ENCODE measurements at regions not wholly inside any gene's neighbourhood (a gene's known extent, or its start where the extent isn't known, plus 50 kb on each side); places are given as distances from the start of the nearest gene placed in this dataset.

- no peak for DNase-seq (ENCODE audit: low read depth, low spot score)
- H3K4me3 ChIP-seq (ENCODE audit: low read depth, low read length), result no peak overlapping the region
- H3K9me3 ChIP-seq (ENCODE audit: control insufficient read depth, insufficient read depth, low read length), result no peaks in the 10 kb centered on the region
- TF ChIP-seq, protein P1, sequence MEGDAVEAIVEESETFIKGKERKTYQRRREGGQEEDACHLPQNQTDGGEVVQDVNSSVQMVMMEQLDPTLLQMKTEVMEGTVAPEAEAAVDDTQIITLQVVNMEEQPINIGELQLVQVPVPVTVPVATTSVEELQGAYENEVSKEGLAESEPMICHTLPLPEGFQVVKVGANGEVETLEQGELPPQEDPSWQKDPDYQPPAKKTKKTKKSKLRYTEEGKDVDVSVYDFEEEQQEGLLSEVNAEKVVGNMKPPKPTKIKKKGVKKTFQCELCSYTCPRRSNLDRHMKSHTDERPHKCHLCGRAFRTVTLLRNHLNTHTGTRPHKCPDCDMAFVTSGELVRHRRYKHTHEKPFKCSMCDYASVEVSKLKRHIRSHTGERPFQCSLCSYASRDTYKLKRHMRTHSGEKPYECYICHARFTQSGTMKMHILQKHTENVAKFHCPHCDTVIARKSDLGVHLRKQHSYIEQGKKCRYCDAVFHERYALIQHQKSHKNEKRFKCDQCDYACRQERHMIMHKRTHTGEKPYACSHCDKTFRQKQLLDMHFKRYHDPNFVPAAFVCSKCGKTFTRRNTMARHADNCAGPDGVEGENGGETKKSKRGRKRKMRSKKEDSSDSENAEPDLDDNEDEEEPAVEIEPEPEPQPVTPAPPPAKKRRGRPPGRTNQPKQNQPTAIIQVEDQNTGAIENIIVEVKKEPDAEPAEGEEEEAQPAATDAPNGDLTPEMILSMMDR (IDR thresholded peaks at IDR 0.05; ENCODE audit: low read depth, low read length), result peak; percentile 63
- POLR2A ChIA-PET, result no interaction called here
- H3K27me3 ChIP-seq (ENCODE audit: control insufficient read depth, insufficient read depth, low read length), result peaks cover 2% of the 10 kb centered on the region
- CTCF ChIA-PET, result no interaction called here
- H3K27ac ChIP-seq (ENCODE audit: low read depth, low read length), result no peak overlapping the region
These were observed 83.9 kb upstream of the CEP85L start for GRCh38 chr6:118735320-118735719.

GRCh38 chr6:118725944-118726343 lies 74.6 kb upstream of the CEP85L start:
- no peaks in the 10 kb centered on the region for H3K9me3 ChIP-seq (ENCODE audit: control insufficient read depth, insufficient read depth, low read length)
- ChIA-PET CTCF (interaction anchor here (1.1 kb wide), 1 partner anchor 174 kb away, joined by 3 read pairs; no protein-coding TSS in a partner anchor), POLR2A (no interaction called here)
- no peak for DNase-seq (ENCODE audit: low read depth, low spot score)
- no peak overlapping the region for H3K4me3 ChIP-seq (ENCODE audit: low read depth, low read length)
- TF ChIP-seq, protein P1 (IDR thresholded peaks at IDR 0.05; ENCODE audit: low read depth, low read length), result no peak
- H3K27me3 ChIP-seq (ENCODE audit: control insufficient read depth, insufficient read depth, low read length), result no peaks in the 10 kb centered on the region
- H3K27ac ChIP-seq (ENCODE audit: low read depth, low read length), result no peak overlapping the region

GRCh38 chr6:118724211-118724610 lies 72.8 kb upstream of the CEP85L start:
- POLR2A ChIA-PET, result no interaction called here

DNA sequence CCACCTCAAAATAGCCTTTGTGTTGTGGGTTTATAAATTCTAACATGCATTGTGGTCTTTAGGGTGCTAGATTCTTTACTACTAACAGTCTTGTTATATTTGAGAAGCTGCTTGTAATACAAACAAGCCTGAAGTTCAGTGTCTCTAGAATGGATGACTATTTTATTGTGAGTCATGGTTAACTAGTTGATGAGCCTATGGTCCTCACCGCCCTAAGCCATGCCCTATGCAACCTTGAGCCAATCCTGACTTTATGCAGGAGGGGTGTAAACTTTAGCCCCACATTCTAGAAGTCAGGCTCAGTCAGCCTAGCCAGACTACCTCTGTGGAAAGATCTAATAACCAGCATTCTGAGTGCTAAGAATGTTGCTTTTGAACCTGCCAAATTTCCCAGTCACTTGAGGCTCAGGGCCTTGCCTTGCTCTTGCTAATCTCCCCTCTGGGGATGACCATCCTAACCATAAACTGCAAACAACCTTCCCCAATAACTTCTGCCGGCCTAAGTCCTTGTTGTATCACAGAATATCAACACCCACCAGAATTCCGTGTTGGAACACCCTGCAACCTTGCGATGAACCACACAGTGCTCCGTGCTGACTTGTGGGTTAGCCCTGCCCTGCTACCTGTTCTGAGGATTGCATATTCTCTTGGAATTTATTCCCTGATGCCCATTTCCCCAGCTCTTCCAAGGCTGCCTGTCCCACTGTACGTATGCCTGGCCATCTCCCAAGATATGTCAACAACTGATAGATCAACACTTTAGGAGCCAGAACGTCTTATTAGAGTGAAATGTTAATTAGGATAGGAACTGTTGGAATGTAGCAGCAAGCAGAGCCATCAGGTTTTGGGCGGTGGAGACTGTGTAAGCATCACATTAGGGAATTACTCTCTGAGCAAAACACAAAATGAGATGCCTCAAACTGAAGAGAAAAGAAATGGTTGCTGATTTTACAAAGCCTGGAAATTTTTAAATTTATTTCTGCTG lies 71.7 kb upstream of the CEP85L start:
- no peaks in the 10 kb centered on the region for H3K9me3 ChIP-seq (ENCODE audit: control insufficient read depth, insufficient read depth, low read length)
- ChIA-PET CTCF (no interaction called here), POLR2A (no interaction called here)
- no peak overlapping the region for H3K4me3 ChIP-seq (ENCODE audit: low read depth, low read length)
- no peak overlapping the region for H3K27ac ChIP-seq (ENCODE audit: low read depth, low read length)
- TF ChIP-seq, protein P1 (IDR thresholded peaks at IDR 0.05; ENCODE audit: low read depth, low read length), result no peak
- DNase-seq (ENCODE audit: low read depth, low spot score), result no peak
- no peaks in the 10 kb centered on the region for H3K27me3 ChIP-seq (ENCODE audit: control insufficient read depth, insufficient read depth, low read length)

More at GRCh38 chr6:118724211-118724610, 72.8 kb upstream of the CEP85L start:
- CTCF ChIA-PET, result interaction anchor here (0.6 kb wide), 1 partner anchor 362 kb away, joined by 5 read pairs; no protein-coding TSS in a partner anchor
- H3K27me3 ChIP-seq (ENCODE audit: control insufficient read depth, insufficient read depth, low read length), result no peaks in the 10 kb centered on the region
- no peak for DNase-seq (ENCODE audit: low read depth, low spot score)
- no peak overlapping the region for H3K27ac ChIP-seq (ENCODE audit: low read depth, low read length)
- no peaks in the 10 kb centered on the region for H3K9me3 ChIP-seq (ENCODE audit: control insufficient read depth, insufficient read depth, low read length)
- H3K4me3 ChIP-seq (ENCODE audit: low read depth, low read length), result no peak overlapping the region
- TF ChIP-seq, protein P1 (IDR thresholded peaks at IDR 0.05; ENCODE audit: low read depth, low read length), result no peak

DNA sequence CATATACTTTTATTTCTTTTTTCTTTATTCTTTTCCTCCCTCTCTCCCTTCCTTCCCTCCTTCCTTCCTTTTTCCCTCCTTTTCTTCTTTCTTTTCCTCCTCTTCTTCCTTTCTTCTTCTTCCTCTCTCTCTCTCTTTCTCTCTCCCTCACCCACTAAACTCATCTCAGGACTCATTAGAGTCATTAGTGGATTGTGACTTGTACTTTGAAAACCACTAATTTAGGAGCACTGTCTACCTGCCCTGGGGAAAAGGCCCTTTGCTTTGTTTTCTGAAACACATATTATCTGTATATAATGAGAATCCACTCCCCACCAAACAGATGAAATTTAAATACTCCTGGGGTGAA lies 68.7 kb upstream of the CEP85L start:
- CTCF ChIA-PET, result no interaction called here

More for the DNA sequence above, 68.7 kb upstream of the CEP85L start:
- DNase-seq (ENCODE audit: low read depth, low spot score), result no peak
- no peak overlapping the region for H3K4me3 ChIP-seq (ENCODE audit: low read depth, low read length)
- POLR2A ChIA-PET, result no interaction called here
- no peaks in the 10 kb centered on the region for H3K27me3 ChIP-seq (ENCODE audit: control insufficient read depth, insufficient read depth, low read length)
- TF ChIP-seq, protein P1 (IDR thresholded peaks at IDR 0.05; ENCODE audit: low read depth, low read length), result no peak
- H3K9me3 ChIP-seq (ENCODE audit: control insufficient read depth, insufficient read depth, low read length), result no peaks in the 10 kb centered on the region
- no peak overlapping the region for H3K27ac ChIP-seq (ENCODE audit: low read depth, low read length)
